SU-DHL-6 (cell line): ENCODE measurements at regions not wholly inside any gene's neighbourhood (a gene's known extent, or its start where the extent isn't known, plus 50 kb on each side); places are given as distances from the start of the nearest gene placed in this dataset.

Experiments used
- H2AFZ ChIP-seq: fragments of 200-600 bp; sonication (generic); 2 replicates; pipeline ENCODE4 v1.6.1; 2014; ENCODE audit warnings: low read depth, mild to moderate bottlenecking, moderate library complexity, mixed read lengths, antibody characterized with exemption, low read length; ENCODE audit not compliant: severe bottlenecking
- H3F3A ChIP-seq: fragments of 200-600 bp; shearing (Covaris generic); 2 replicates; pipeline ENCODE4 v1.6.0; 2016; ENCODE audit warnings: antibody characterized with exemption, mild to moderate bottlenecking; ENCODE audit not compliant: insufficient read depth
- H3K27ac ChIP-seq: fragments of 200-600 bp; sonication (generic); 2 replicates; pipeline ENCODE4 v1.5.1; 2016; ENCODE audit warnings: low read depth, mild to moderate bottlenecking, low read length, moderate library complexity, mixed read lengths
- H3K27me3 ChIP-seq: fragments of 200-600 bp; sonication (generic), shearing (Covaris generic); 2 replicates; pipeline ENCODE4 v1.6.0; 2014; ENCODE audit warnings: mild to moderate bottlenecking, low read length
- H3K36me3 ChIP-seq: fragments of 200-600 bp; sonication (generic); 2 replicates; pipeline ENCODE4 v1.6.1; 2014; ENCODE audit warnings: mild to moderate bottlenecking, low read length, mixed read lengths
- H3K4me2 ChIP-seq: fragments of 300-600, 200-600 bp; shearing (Covaris generic), sonication (generic); 2 replicates; pipeline ENCODE4 v1.6.0; 2014; ENCODE audit warnings: low read length, low read depth, mild to moderate bottlenecking; ENCODE audit not compliant: poor library complexity, severe bottlenecking
- H3K4me3 ChIP-seq: fragments of 200-600 bp; sonication (generic); 2 replicates; pipeline ENCODE4 v1.5.1; 2014; ENCODE audit warnings: antibody characterized with exemption, low read length, mild to moderate bottlenecking, mixed read lengths; ENCODE audit not compliant: insufficient read depth, poor library complexity, severe bottlenecking
- H3K79me2 ChIP-seq: fragments of 200-600 bp; sonication (generic); 2 replicates; pipeline ENCODE4 v1.6.1; 2014; ENCODE audit warnings: mild to moderate bottlenecking, low read length, moderate library complexity; ENCODE audit not compliant: insufficient read depth
- H3K9ac ChIP-seq: fragments of 200-600 bp; sonication (generic); 2 replicates; pipeline ENCODE4 v1.7.0; 2014; ENCODE audit warnings: mild to moderate bottlenecking, low read length
- H3K9me2 ChIP-seq: fragments of 200-600 bp; sonication (generic); replicated peaks from 2 replicates; pipeline ENCODE4 v1.6.1; 2014; ENCODE audit warnings: low read length; ENCODE audit not compliant: insufficient read depth
- H3K9me3 ChIP-seq: fragments of 200-600 bp; sonication (generic); 2 replicates; pipeline ENCODE4 v1.6.1; 2014; ENCODE audit warnings: low read length, mixed read lengths; ENCODE audit not compliant: insufficient read depth
- H4K20me1 ChIP-seq: fragments of 200-600 bp; sonication (generic); 2 replicates; pipeline ENCODE4 v1.6.1; 2014; ENCODE audit warnings: low read depth, mild to moderate bottlenecking, antibody characterized with exemption, low read length, moderate library complexity, mixed read lengths
- CTCF ChIP-seq: fragments of 200-600 bp; sonication (generic); IDR thresholded peaks from one replicate; pipeline ENCODE4 v1.5.1; 2017; ENCODE audit warnings: antibody characterized with exemption, mild to moderate bottlenecking, low read length, moderate library complexity; ENCODE audit not compliant: insufficient read depth, poor library complexity, severe bottlenecking
- EZH2phosphoT487 ChIP-seq: fragments of 200-600 bp; sonication (generic), shearing (Covaris generic); conservative IDR thresholded peaks from 2 replicates; pipeline ENCODE4 v1.6.1; 2018; ENCODE audit warnings: mild to moderate bottlenecking, antibody characterized with exemption, low read length, moderate library complexity, mixed read lengths

- TF ChIP-seq CTCF (no peak), EZH2phosphoT487 (no peak)
- Histone ChIP-seq H3K4me3 (no peak overlapping the region), H2AFZ (no peak overlapping the region), H3K79me2 (no peaks in the 10 kb centered on the region), H3K9me2 (no peaks in the 10 kb centered on the region), H3K27ac (no peak overlapping the region), H3K9me3 (no peaks in the 10 kb centered on the region), H3K9ac (no peak overlapping the region), H3K27me3 (no peaks in the 10 kb centered on the region), H3F3A (no peaks in the 10 kb centered on the region), H4K20me1 (no peaks in the 10 kb centered on the region), H3K4me2 (no peak overlapping the region), H3K36me3 (no peaks in the 10 kb centered on the region)
These were observed 161.9 kb upstream of the RAI14 start for GRCh38 chr5:34494111-34494755.

- H3K4me3 ChIP-seq: no peak overlapping the region
- no peak overlapping the region for H3K4me2 ChIP-seq
- H3K27ac ChIP-seq: no peak overlapping the region
- no peak overlapping the region for H2AFZ ChIP-seq
- H3K27me3 ChIP-seq: no peaks in the 10 kb centered on the region
- H3K9me2 ChIP-seq: no peaks in the 10 kb centered on the region
- H3K9me3 ChIP-seq: no peaks in the 10 kb centered on the region
- no peaks in the 10 kb centered on the region for H3K79me2 ChIP-seq
- H3F3A ChIP-seq: no peaks in the 10 kb centered on the region
- TF ChIP-seq EZH2phosphoT487 (no peak), CTCF (no peak)
- no peak overlapping the region for H3K9ac ChIP-seq
- H3K36me3 ChIP-seq: no peaks in the 10 kb centered on the region
- no peaks in the 10 kb centered on the region for H4K20me1 ChIP-seq
These were observed 160.9 kb upstream of the RAI14 start for GRCh38 chr5:34495178-34495577.

- H3F3A ChIP-seq: no peaks in the 10 kb centered on the region
- H3K27me3 ChIP-seq: no peaks in the 10 kb centered on the region
- H2AFZ ChIP-seq: no peak overlapping the region
- H4K20me1 ChIP-seq: no peaks in the 10 kb centered on the region
- H3K9ac ChIP-seq: no peak overlapping the region
- no peaks in the 10 kb centered on the region for H3K79me2 ChIP-seq
- H3K4me3 ChIP-seq: no peak overlapping the region
- no peak overlapping the region for H3K27ac ChIP-seq
- H3K9me2 ChIP-seq: no peaks in the 10 kb centered on the region
- H3K36me3 ChIP-seq: no peaks in the 10 kb centered on the region
- no peak overlapping the region for H3K4me2 ChIP-seq
- H3K9me3 ChIP-seq: no peaks in the 10 kb centered on the region
- TF ChIP-seq CTCF (no peak), EZH2phosphoT487 (no peak)
These were observed 159.9 kb upstream of the RAI14 start for GRCh38 chr5:34496260-34496691.
